ENCODE measurements at regions not wholly inside any gene's neighbourhood (a gene's known extent, or its start where the extent isn't known, plus 50 kb on each side); places are given as distances from the start of the nearest gene placed in this dataset.

GRCh38 chr1:113192242-113192641 lies 119.2 kb downstream of the LRIG2 start:
- BruUV-seq (replicated peaks): no TSS peak
- H3K79me2 ChIP-seq (ENCODE audit: insufficient read depth, low read length): no peaks in the 10 kb centered on the region
- no peaks in the 10 kb centered on the region for H4K20me1 ChIP-seq (ENCODE audit: insufficient read depth, low read length)
- no peak overlapping the region for H3K9ac ChIP-seq (ENCODE audit: insufficient read depth, low read depth, low read length)
- ChIA-PET POLR2A (no interaction called here), CTCF (ENCODE audit: low intra/inter-chr PET ratio, low total read pairs) (no interaction called here)
- 0 out of 5 replicates have a peak, but pooled peaks cover 0 to 2% of the 10 kb centered on the region in 2 experiments for H3K27me3 ChIP-seq (ENCODE audit: control insufficient read depth in 1 of 2, insufficient read depth in 2 of 2, low read length in 2 of 2)
- no peaks in the 10 kb centered on the region for H3K9me3 ChIP-seq (ENCODE audit: low read length)
- FAIRE-seq: no peak
- in situ Hi-C loops (cut with HindIII; ENCODE audit: extremely low pct_ligation_motif_present, low pct_unique_long_range_greater_than_20kb) (no loop called here), intact Hi-C loops (cut with micrococcal nuclease; ENCODE audit: unreplicated experiment) (no loop called here)
- 29% methylated on average over 2 of the region's 2 CpGs for WGBS (ENCODE audit: low lambda C conversion rate)
- H3K4me3 ChIP-seq (replicated peaks in 1 of 3; ENCODE audit: insufficient read depth in 1 of 3, low read depth in 2 of 3, low read length in 3 of 3): no peak overlapping the region
- ATAC-seq: no peak
- no peaks in the 10 kb centered on the region for H3K36me3 ChIP-seq (replicated peaks in 1 of 2; ENCODE audit: control insufficient read depth in 1 of 2, insufficient read depth in 2 of 2, low read length in 2 of 2)
- no peaks in the 10 kb centered on the region for H3K4me1 ChIP-seq (ENCODE audit: insufficient read depth, low read length)
- no peak for DNase-seq (ENCODE audit: low spot score)
- no peak overlapping the region for H2AFZ ChIP-seq (ENCODE audit: low read length)
- H3K27ac ChIP-seq (ENCODE audit: extremely low read length, insufficient read depth, low read length): no peak overlapping the region
- TF ChIP-seq CEBPG (CRISPR knock-in tag; IDR thresholded peaks at IDR 0.05): no peak
- TF ChIP-seq RFX3 (CRISPR knock-in tag; IDR thresholded peaks at IDR 0.05): no peak
- no peak for TF ChIP-seq ZNF552 (CRISPR knock-in tag; IDR thresholded peaks at IDR 0.05; ENCODE audit: borderline replicate concordance)
- TF ChIP-seq EEA1 (CRISPR knock-in tag; IDR thresholded peaks at IDR 0.05; ENCODE audit: borderline replicate concordance): no peak
- no peak for TF ChIP-seq SP5 (CRISPR knock-in tag; IDR thresholded peaks at IDR 0.05; ENCODE audit: borderline replicate concordance, low read depth)
- no peak for TF ChIP-seq NRL (CRISPR knock-in tag; IDR thresholded peaks at IDR 0.05; ENCODE audit: borderline replicate concordance)
- TF ChIP-seq ZNF33A (CRISPR knock-in tag; IDR thresholded peaks at IDR 0.05; ENCODE audit: borderline replicate concordance): no peak
- no peak for TF ChIP-seq ARNTL (CRISPR knock-in tag; IDR thresholded peaks at IDR 0.05)
- TF ChIP-seq SATB2 (CRISPR knock-in tag; IDR thresholded peaks at IDR 0.05): no peak
- TF ChIP-seq ZNF776 (CRISPR knock-in tag; IDR thresholded peaks at IDR 0.05): no peak
- TF ChIP-seq NFATC3 (CRISPR knock-in tag; IDR thresholded peaks at IDR 0.05): no peak
- TF ChIP-seq, protein P1, sequence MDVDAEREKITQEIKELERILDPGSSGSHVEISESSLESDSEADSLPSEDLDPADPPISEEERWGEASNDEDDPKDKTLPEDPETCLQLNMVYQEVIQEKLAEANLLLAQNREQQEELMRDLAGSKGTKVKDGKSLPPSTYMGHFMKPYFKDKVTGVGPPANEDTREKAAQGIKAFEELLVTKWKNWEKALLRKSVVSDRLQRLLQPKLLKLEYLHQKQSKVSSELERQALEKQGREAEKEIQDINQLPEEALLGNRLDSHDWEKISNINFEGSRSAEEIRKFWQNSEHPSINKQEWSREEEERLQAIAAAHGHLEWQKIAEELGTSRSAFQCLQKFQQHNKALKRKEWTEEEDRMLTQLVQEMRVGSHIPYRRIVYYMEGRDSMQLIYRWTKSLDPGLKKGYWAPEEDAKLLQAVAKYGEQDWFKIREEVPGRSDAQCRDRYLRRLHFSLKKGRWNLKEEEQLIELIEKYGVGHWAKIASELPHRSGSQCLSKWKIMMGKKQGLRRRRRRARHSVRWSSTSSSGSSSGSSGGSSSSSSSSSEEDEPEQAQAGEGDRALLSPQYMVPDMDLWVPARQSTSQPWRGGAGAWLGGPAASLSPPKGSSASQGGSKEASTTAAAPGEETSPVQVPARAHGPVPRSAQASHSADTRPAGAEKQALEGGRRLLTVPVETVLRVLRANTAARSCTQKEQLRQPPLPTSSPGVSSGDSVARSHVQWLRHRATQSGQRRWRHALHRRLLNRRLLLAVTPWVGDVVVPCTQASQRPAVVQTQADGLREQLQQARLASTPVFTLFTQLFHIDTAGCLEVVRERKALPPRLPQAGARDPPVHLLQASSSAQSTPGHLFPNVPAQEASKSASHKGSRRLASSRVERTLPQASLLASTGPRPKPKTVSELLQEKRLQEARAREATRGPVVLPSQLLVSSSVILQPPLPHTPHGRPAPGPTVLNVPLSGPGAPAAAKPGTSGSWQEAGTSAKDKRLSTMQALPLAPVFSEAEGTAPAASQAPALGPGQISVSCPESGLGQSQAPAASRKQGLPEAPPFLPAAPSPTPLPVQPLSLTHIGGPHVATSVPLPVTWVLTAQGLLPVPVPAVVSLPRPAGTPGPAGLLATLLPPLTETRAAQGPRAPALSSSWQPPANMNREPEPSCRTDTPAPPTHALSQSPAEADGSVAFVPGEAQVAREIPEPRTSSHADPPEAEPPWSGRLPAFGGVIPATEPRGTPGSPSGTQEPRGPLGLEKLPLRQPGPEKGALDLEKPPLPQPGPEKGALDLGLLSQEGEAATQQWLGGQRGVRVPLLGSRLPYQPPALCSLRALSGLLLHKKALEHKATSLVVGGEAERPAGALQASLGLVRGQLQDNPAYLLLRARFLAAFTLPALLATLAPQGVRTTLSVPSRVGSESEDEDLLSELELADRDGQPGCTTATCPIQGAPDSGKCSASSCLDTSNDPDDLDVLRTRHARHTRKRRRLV (CRISPR knock-in tag; IDR thresholded peaks at IDR 0.05): no peak
- no peak for TF ChIP-seq TCF7L2 (IDR thresholded peaks at IDR 0.05; ENCODE audit: low read depth, low read length)
- no peak for TF ChIP-seq RARG (CRISPR knock-in tag; IDR thresholded peaks at IDR 0.05; ENCODE audit: low read depth)
- no peak for TF ChIP-seq ZBTB42 (CRISPR knock-in tag; IDR thresholded peaks at IDR 0.05)
- TF ChIP-seq GABPB1 (CRISPR knock-in tag; IDR thresholded peaks at IDR 0.05): no peak
- TF ChIP-seq ZNF841 (CRISPR knock-in tag; IDR thresholded peaks at IDR 0.05; ENCODE audit: borderline replicate concordance): no peak
- TF ChIP-seq ZBTB43 (CRISPR knock-in tag; conservative IDR thresholded peaks at IDR 0.05): no peak
- TF ChIP-seq MXI1 (IDR thresholded peaks at IDR 0.05; ENCODE audit: borderline replicate concordance, low read depth, low read length): no peak
- no peak for TF ChIP-seq IKZF1 (IDR thresholded peaks at IDR 0.05)
- no peak overlapping the region for H3K4me2 ChIP-seq (ENCODE audit: low read depth, low read length)
